Heart right ventricle (tissue), 16 donors: ENCODE measurements at regions not wholly inside any gene's neighbourhood (a gene's known extent, or its start where the extent isn't known, plus 50 kb on each side); places are given as distances from the start of the nearest gene placed in this dataset.

ENCODE experiments used
- ATAC-seq, 8 donors: fragments of 200-7000 bp; cut with Tn5 transposase; one replicate each; pipeline ENCODE4 v1.9.1; 2020; ENCODE audit warnings: mild to moderate bottlenecking in 8 of 8, moderate library complexity in 8 of 8, moderate number of reproducible peaks in 1 of 8
- DNase-seq, 2 donors: peaks; one replicate each; pipeline ENCODE4 v3.0.0-alpha.2; 2020
- H3K27ac ChIP-seq, 10 donors: fragments of 200-600 bp; sonication (generic) in 2 of 10; one replicate each; pipeline versions ENCODE4 v1.5.0 to v1.8.0; 2020 to 2022; ENCODE audit warnings: mild to moderate bottlenecking in 3 of 10
- H3K27me3 ChIP-seq, 7 donors: fragments of 200-600 bp; one replicate each; pipeline ENCODE4 v1.8.0; 2021 to 2022; ENCODE audit warnings: mild to moderate bottlenecking in 2 of 7
- H3K36me3 ChIP-seq, 9 donors: fragments of 200-600 bp; sonication (generic) in 1 of 9; one replicate each; pipeline versions ENCODE4 v1.5.0 to v1.8.0; 2020 to 2022; ENCODE audit warnings: mild to moderate bottlenecking in 2 of 9
- H3K4me1 ChIP-seq, 9 donors: fragments of 200-600 bp; sonication (generic) in 1 of 9; one replicate each; pipeline versions ENCODE4 v1.5.0 to v1.8.0; 2020 to 2022; ENCODE audit warnings: mild to moderate bottlenecking in 4 of 9
- H3K4me3 ChIP-seq, 10 donors: fragments of 200-600 bp; sonication (generic) in 2 of 10; one replicate each; pipeline versions ENCODE4 v1.5.0 to v1.8.0; 2020 to 2022; ENCODE audit warnings: mild to moderate bottlenecking in 7 of 10, moderate library complexity in 2 of 10
- H3K9me3 ChIP-seq, 11 donors: fragments of 200-600 bp in 10 of 11; sonication (generic) in 2 of 11; one replicate each; pipeline versions ENCODE4 v1.5.0 to v1.8.0; 2013 to 2022; ENCODE audit warnings: mild to moderate bottlenecking in 2 of 11, control low read depth in 1 of 11, moderate library complexity in 1 of 11
- WGBS, 2 donors: extraction: QIAGEN DNeasy Blood & Tissue Kit; methylation state at CpG; one replicate each; pipeline ENCODE4 v1.1.7; 2013; ENCODE audit warnings: inconsistent platforms in 1 of 2; 5-methylcytosine and 5-hydroxymethylcytosine counted together
- intact Hi-C, 10 donors: fragments of 100-400 bp; cut with DNase I; formaldehyde crosslinking; loops; one replicate each; pipeline versions ENCODE4 v1.11.1 to v1.14.2; 2022
- TF ChIP-seq, protein P1 (sequence below), 9 donors: fragments of 200-600 bp; sonication (generic) in 2 of 9; IDR thresholded peaks; one replicate each; pipeline versions ENCODE4 v1.5.0 to v1.8.0; 2021 to 2022; ENCODE audit warnings: antibody characterized with exemption in 9 of 9, mild to moderate bottlenecking in 5 of 9, moderate library complexity in 1 of 9
- donor health status: Arrhythmogenic right ventricular cardiomyopathy.
- donor health status: ischemic (EF 13 %, LVEDD 7.1; RV severe dilation, severe dysfunction).
- donor health status: healthy with polysubstance abuse.
- donor health status: DM: no; HTN: yes; CAD: no.
- donor health status: DM: no; HTN: no; CAD: no.
- donor health status: ischemic (EF 25% LVEDD 6.9; RV normal size, moderate dysfunction).
- donor health status: ischemic (EF 25% LVEDD 5.7; RV mildly dilated, moderate dysfunction).
- donor health status: healthy.
- donor health status: DM: yes; HTN: yes; CAD: no.
- donor health status: Ischemic cardiomyopathy.
- donor health status: ischemic (EF 35%, LVEDD 5.7; RV mildly dilated, moderate dysfunction).
- donor health status: nonischemic (EF 11% LVEDD 7.7; RV severe dilation, severe dysfunction).
- donor health status: DM: yes; HTN: yes; CAD: no.
- donor health status: PGD.
- donor health status: ischemic (EF 29% LVEDD 5.4; RV normal size, mild dysfunction).
- donor health status: nonischemic (EF 23%, LVEDD 6.1; RV moderate dilation, normal function).

DNA sequence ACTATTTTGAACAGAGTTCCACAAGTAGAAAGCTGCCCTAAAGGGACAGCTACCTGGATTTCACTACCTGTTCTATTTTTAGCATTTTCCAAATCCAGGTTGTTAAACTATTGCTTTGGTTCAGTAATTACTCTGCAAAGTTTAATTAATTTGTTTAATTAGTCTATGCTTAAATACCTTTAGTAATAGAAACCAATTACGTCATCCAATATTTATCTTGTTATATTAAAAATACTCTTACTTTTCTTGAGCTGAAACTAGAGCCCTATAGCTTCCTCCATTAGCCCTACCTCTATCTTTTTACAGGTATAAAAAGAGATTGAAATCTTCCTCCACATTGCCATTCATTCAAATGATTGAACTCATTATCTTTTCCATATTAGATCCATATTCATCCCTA is 514.6 kb downstream of the DSC3 start:
- Histone ChIP-seq H3K4me3 (no peak overlapping the region), H3K27me3 (no peaks in the 10 kb centered on the region), H3K4me1 (no peaks in the 10 kb centered on the region), H3K27ac (no peak overlapping the region), H3K9me3 (no peaks in the 10 kb centered on the region), H3K36me3 (no peaks in the 10 kb centered on the region)
- DNase-seq (no peak), ATAC-seq (no peak)
- intact Hi-C loops, result loop anchor here in 1 of 10 donors (10.0 kb wide), 1 partner anchor 63 kb away; no protein-coding TSS in a partner anchor
- 92 to 93% methylated on average over 1 of the region's 1 CpG for WGBS, 2 donors
- TF ChIP-seq, protein P1, sequence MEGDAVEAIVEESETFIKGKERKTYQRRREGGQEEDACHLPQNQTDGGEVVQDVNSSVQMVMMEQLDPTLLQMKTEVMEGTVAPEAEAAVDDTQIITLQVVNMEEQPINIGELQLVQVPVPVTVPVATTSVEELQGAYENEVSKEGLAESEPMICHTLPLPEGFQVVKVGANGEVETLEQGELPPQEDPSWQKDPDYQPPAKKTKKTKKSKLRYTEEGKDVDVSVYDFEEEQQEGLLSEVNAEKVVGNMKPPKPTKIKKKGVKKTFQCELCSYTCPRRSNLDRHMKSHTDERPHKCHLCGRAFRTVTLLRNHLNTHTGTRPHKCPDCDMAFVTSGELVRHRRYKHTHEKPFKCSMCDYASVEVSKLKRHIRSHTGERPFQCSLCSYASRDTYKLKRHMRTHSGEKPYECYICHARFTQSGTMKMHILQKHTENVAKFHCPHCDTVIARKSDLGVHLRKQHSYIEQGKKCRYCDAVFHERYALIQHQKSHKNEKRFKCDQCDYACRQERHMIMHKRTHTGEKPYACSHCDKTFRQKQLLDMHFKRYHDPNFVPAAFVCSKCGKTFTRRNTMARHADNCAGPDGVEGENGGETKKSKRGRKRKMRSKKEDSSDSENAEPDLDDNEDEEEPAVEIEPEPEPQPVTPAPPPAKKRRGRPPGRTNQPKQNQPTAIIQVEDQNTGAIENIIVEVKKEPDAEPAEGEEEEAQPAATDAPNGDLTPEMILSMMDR (IDR thresholded peaks at IDR 0.05), result no peak

DNA sequence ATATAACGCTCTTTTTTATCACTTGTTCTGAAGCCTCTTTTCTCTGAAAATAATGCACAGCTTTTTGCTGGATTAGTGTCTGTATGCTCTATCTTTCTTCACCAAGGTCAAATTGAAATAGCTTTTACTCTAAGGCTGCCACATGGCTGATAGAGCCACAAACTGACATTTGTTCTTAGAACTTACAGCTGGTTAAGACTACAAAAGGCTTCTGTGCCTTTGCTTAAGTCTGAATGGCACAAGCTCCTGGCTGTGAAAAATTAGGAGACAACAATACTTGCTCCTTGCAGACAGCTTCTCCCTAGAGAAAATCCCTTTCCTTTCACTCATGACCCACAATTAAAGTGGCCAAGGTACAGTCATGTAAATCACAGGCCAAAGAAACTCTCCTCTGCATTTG is 515.3 kb downstream of the DSC3 start:
- no peaks in the 10 kb centered on the region for H3K9me3 ChIP-seq
- ATAC-seq (no peak), DNase-seq (no peak)
- no peaks in the 10 kb centered on the region for H3K36me3 ChIP-seq
- TF ChIP-seq, protein P1 (IDR thresholded peaks at IDR 0.05), result no peak
- 60 to 65% methylated on average over 1 of the region's 1 CpG for WGBS, 2 donors
- H3K27me3 ChIP-seq, result no peaks in the 10 kb centered on the region
- no peaks in the 10 kb centered on the region for H3K4me1 ChIP-seq
- H3K27ac ChIP-seq, result no peak overlapping the region
- H3K4me3 ChIP-seq, result no peak overlapping the region
- intact Hi-C loops, result loop anchor here in 1 of 10 donors (10.0 kb wide), 1 partner anchor 62 kb away; no protein-coding TSS in a partner anchor

DNA sequence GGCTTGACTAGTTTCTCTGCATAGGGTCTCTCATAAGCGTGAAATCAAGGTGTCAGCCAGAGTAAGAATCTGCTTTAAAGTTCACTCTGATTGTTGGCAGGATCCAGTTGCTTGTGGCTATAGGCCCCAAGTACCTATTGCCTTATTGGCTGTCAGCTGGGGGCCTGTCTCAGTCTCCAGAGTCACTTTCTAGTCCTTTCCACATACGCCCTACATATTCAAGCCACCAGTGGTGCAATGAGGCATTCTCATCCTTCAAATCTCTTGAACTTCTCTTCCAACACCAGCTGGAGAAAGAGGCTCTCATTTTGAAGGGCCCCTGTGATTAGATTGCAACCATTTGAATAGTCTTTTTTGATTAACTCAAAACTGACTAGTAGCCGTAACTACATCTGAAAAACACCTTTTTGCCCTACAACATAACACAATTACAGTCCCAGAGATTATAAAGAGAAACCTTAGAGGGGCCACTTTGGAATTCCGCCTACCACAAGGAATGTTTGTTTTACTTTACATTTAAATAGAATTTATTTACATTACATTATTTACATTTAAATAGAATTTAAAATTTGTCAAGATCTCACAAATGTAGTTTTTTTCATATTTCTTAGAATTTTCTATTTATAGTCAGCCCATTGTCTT is 520.1 kb downstream of the DSC3 start:
- Histone ChIP-seq H3K27ac (no peak overlapping the region), H3K9me3 (no peaks in the 10 kb centered on the region), H3K4me1 (no peaks in the 10 kb centered on the region), H3K36me3 (no peaks in the 10 kb centered on the region), H3K4me3 (no peak overlapping the region), H3K27me3 (no peaks in the 10 kb centered on the region)
- 83 to 84% methylated on average over 4 of the region's 4 CpGs for WGBS, 2 donors
- DNase-seq (no peak), ATAC-seq (no peak)
- TF ChIP-seq, protein P1 (IDR thresholded peaks at IDR 0.05), result no peak
- intact Hi-C loops, result loop anchor here in 1 of 10 donors (10.0 kb wide), 1 partner anchor 58 kb away; no protein-coding TSS in a partner anchor

DNA sequence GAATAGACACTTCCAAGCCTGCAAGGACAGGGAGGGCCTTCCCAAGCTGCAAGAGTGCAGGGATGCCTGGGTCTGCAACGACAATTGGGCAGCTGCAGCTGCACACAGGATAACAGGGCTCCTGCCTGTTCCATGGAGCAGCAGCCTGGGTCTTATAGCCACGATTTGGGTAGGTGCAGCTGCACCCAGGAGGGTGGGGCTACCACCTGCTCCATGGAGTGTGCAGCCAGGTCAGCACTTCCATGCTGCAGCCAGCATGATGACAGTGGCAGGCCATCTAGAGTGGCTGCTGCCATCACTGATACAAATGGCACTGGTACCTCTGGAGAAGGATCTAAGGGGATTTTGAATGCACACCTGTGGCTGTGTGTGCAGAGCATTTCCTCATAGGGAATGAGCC is 528.5 kb downstream of the DSC3 start:
- Histone ChIP-seq H3K9me3 (no peaks in the 10 kb centered on the region), H3K27me3 (no peaks in the 10 kb centered on the region), H3K36me3 (no peaks in the 10 kb centered on the region), H3K4me3 (no peak overlapping the region), H3K27ac (no peak overlapping the region), H3K4me1 (no peaks in the 10 kb centered on the region)
- WGBS, 2 donors, result 42 to 48% methylated on average over 2 of the region's 2 CpGs
- DNase-seq (no peak), ATAC-seq (no peak)
- TF ChIP-seq, protein P1 (IDR thresholded peaks at IDR 0.05), result no peak
- intact Hi-C loops, result no loop called here
